GM19035 (cell line): ENCODE measurements at regions not wholly inside any gene's neighbourhood (a gene's known extent, or its start where the extent isn't known, plus 50 kb on each side); places are given as distances from the start of the nearest gene placed in this dataset.
"Not testable (repeated sequence)": the region's sequence is repeated elsewhere in the genome, so short reads cannot be mapped to it uniquely, and the experiment has no call there.

Source experiments
- ATAC-seq: cut with Tn5 transposase; IDR thresholded peaks from one replicate; pipeline ENCODE4 v1.9.1; 2021; ENCODE audit not compliant: unreplicated experiment

DNA sequence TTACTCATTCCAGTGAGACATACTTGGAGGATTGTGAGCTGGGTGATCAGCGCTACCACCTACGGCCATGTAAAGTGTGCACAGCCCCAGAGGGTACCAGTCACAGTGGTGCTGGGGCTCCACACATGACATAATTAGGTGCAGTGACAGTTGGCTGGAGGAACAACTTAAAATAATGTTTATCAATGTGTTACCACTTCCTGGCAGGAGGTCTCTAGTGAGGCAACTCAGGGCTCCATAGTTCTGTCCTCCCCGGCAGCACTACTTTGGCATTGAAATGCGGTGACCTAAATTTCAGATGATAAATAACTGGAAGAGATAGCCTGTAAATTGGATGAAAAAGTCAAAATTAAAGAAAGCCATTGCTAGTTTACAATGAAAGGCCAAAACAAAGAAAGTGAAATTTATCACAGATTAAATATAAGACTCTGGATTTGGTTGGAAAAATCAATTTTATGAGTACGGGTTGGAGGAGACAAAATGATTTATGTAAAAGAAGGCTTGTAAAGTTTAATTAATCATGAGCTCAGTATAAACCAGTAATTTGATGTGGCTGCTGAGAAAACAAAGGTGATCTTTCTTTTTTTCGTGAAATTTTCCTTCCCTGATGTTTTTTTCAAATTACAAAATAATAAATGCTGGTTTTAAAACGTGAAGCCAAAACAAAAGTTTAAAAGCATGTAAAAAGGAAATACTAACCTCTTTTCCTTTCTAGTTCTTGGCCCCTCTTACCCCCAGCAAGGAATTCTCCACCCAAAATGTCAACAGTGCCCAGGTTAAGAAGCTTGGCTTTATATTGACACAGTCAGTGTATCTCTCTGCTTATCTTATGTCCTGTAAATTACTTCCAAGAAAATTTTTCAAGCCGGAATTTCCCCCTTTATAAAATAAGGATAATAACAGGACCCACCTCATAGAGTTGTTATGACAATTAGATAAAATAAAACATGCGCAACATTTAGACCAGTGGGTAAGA, 126.7 kb upstream of the NOX3 start:
- no peak for ATAC-seq

DNA sequence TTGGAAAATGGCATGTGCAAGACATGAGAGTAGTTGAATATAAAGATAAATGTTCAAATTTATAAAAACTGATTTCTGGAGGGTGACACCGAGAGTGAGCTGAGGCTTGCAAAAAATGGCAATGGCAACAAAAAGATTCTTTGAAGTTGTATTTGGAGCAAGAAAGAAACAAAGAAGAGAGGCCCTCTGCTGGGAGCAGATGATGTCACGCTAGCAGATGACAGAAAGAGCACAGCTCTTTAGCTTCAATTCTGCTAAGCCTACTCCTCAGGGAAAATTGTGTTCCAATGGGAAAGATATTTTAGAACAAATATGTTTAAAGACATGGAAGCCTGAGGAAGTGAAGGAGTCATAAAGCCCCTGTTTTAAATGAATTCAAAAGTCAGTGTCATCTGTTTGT, 125.3 kb upstream of the NOX3 start:
- no peak for ATAC-seq

DNA sequence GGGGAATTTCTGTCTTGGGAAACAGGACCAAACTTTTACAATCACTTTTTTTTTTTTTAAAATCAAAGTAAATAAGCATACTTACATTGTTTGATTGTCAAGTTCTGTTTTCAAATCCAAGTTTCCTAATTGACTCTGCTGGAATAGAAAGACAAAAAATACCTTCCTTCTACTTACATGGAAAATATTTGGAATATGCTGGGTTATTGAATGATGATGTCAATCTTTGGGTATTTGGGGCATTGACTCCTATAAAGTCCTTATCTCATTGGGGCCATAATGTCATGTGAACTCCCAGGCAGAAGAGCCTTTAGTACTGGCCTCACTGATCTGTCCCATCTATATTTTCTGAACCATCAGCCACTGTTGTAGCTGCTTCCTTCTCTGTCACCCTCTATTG, 122.6 kb upstream of the NOX3 start:
- ATAC-seq = no peak

GRCh38 chr6:155561966-155562364, 106.3 kb upstream of the NOX3 start:
- no peak for ATAC-seq

DNA sequence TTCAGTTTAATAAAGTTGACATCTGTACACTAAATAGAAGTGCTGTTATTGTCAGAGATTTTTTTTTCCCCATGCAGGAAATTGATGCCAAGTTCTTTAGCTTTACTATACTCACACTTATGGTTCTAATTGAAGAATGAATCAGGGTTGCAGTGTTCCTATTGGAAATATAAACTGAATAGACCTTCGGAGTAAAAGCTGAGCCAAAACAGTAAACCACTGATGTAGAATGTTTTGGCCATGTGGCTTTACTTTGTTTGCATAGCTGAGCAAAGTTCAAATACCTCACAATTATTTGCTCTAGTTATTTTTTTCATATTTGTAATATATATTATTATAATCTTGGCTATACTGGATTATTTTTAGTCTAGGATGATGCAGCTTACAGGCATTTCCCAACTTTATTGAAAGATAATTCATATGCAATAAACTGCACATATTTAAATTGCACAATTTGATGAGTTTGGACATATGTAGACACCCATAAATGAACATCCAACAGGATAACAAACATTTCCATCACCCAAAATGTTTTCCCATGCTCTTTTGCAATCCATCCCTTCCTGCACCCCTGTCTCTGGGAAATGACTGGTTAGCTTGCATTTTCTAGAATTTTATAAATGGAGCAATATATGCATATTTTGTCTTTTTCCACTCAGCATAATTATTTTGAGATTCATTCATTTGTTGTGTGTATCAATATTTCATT, 105.8 kb upstream of the NOX3 start:
- ATAC-seq = no peak

DNA sequence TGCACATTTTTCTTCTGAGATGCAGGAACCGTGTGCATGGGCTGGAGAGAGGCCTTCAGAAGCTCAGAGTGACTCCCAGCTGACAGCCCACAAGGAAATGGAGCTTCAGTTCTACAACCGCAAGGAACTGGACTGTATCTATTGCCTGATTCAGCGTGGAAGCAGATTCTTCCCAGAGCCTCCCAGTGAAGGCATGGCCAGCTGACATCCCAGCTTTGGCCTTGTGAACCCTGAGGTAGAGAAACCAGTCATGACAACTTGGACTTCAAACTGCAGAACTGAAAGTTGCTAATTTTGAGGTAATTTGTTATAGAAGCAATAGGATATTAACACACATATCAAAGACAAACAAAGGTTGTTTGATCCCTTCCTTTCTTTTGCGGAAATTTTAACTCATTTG, 94.3 kb upstream of the NOX3 start:
- ATAC-seq = no peak

GRCh38 chr6:155549028-155549798, 93.6 kb upstream of the NOX3 start:
- ATAC-seq = no peak

- ATAC-seq = no peak
Observed at GRCh38 chr6:155548576-155548975, 92.9 kb upstream of the NOX3 start.

DNA sequence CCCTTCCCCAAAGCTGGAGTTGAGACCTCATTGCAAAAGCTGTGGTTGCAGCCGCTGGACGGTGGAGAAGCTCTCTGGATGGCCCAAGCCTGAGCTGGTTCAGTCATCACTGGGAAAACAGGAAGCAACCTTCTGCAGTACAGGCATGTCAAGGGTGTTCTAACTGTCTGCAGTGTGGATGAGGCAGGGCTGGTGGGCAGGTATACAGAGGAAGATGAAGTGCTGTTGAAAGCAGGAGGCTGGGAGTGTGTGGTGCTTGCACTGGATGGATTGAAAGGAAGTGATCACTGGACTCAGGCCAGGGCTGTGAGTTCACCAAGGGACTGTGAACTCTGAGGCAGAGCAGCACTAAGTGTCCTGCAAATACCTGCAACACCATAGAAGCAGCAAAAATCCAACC, 89.0 kb upstream of the NOX3 start:
- no peak for ATAC-seq

GRCh38 chr6:155543166-155543847, 87.7 kb upstream of the NOX3 start:
- no peak for ATAC-seq

DNA sequence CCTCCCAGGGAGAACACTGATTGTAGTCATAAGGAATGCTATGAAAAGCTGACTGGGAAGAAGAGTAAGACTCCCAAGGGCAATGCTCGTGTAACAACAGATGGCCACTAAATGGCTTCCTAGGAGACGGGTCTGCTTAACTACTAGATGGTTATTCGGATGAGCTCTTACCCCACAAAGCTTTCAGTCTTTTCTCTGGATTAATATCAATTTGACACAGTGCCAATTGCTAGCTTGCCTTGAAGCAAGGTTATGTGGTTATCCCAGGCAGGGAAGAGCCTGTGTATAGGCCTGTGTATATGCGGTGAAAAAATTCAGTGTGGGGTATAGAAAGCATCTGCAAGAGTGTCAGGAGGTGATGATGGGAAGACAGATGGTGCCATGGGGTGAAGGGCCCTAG, 86.4 kb upstream of the NOX3 start:
- ATAC-seq = no peak

GRCh38 chr6:155538708-155539390, 83.2 kb upstream of the NOX3 start:
- ATAC-seq = no peak

GRCh38 chr6:155534678-155535077, 79.0 kb upstream of the NOX3 start:
- no peak for ATAC-seq

- ATAC-seq = peak; percentile 56
Observed at GRCh38 chr6:155530219-155530834, 74.7 kb upstream of the NOX3 start.

GRCh38 chr6:155529814-155530213, 74.2 kb upstream of the NOX3 start:
- ATAC-seq = not testable (repeated sequence)

- ATAC-seq = no peak
Observed at GRCh38 chr6:155528982-155529453, 73.4 kb upstream of the NOX3 start.

DNA sequence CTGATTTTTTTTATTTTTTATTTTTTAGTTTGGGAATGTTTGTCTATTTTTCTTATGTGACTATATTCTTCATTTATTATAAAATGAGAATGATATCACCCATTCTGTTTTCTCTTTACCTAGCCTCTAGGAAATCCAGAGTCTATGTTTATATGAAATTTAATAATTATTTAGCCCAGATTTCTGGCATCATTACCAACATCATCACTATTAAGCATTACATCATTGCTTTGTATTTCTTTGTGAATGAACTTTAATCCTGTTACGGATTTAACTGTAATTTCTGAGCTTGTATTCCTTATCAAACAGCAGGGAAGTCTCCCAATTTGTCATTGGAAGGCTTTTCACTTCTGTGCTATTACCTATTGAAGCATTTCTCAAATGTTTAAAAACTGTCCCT, 72.7 kb upstream of the NOX3 start:
- ATAC-seq = no peak

GRCh38 chr6:155527443-155527842, 71.8 kb upstream of the NOX3 start:
- no peak for ATAC-seq

DNA sequence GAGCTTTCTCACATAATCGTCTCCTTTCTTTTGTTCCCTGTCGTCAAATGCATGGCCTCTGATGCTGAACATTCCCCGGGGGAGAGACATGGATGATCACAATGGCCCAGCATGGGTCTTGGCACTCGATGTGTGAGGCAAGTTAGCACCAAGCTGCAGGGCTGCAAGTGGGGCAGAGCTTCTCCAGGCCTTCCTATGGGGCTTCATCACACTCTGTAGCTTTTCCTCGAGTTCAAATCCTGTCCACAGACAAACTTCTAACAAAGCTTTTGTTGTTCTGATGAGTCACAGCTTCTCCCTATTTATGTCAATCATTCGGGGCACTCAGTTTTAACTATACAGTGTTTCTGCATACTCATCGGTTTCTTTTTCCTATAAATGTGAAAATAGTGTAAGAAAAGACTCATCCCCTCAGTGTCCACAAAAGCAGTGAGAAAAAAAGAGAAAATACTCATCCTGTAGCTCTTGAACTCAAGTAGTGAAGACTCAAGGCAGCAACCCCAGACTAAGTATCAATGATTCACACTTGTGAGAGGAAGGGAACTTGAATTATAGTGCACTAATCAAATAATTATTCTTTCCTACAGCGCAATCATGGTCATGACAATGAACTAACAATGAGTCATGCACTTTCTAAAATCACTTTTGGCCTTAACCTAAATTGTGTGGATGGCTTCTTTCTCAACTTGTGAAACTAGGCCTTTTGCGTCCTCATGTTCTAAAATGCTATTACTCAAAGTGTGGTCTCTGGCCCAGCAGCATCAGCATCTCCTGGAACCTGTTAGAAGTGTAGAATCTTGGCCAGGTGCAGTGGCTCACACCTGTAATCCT, 68.4 kb upstream of the NOX3 start:
- ATAC-seq = no peak
